ENCODE measurements at regions not wholly inside any gene's neighbourhood (a gene's known extent, or its start where the extent isn't known, plus 50 kb on each side); places are given as distances from the start of the nearest gene placed in this dataset.

GRCh38 chr13:73972545-73972944 is 161.7 kb downstream of the KLF12 start:
- Histone ChIP-seq H3K79me2 (ENCODE audit: insufficient read depth, low read depth, low read length) (peaks cover 81% of the 10 kb centered on the region), H3K4me3 (ENCODE audit: low read depth, low read length, poor library complexity, severe bottlenecking) (peak overlapping the region; percentile 68), H3K4me2 (ENCODE audit: low read length) (peak overlapping the region; percentile 95), H3K27ac (ENCODE audit: low read depth, low read length, poor library complexity, severe bottlenecking) (peak overlapping the region; percentile 99), H2AFZ (ENCODE audit: low read length) (peak overlapping the region; percentile 39; the same call in 1 of the 2 replicates), H3K4me1 (ENCODE audit: insufficient read depth, low read length, poor library complexity, severe bottlenecking) (peaks cover 93% of the 10 kb centered on the region), H3K36me3 (ENCODE audit: insufficient read depth, low read length) (peaks cover 8% of the 10 kb centered on the region), H3K9me2 (ENCODE audit: insufficient read depth, low read length) (no peaks in the 10 kb centered on the region), H4K20me1 (ENCODE audit: insufficient read depth, low read length) (no peaks in the 10 kb centered on the region), H3K9me3 (ENCODE audit: low read length) (no peaks in the 10 kb centered on the region)
- CTCF ChIA-PET (ENCODE audit: unreplicated experiment): interaction anchor here (1.7 kb wide), 1 partner anchor 19 kb away, joined by 7 read pairs; no protein-coding TSS in a partner anchor
- TSS peak; percentile 65 for BruUV-seq (replicated peaks)
- intact Hi-C loops (cut with micrococcal nuclease; ENCODE audit: unreplicated experiment): loop anchor here (1.0 to 5.0 kb wide), 3 partner anchors 54 to 1440 kb away; no protein-coding TSS in a partner anchor
- no peak for TF ChIP-seq CTCF (conservative IDR thresholded peaks at IDR 0.05; ENCODE audit: low read length)
- TF ChIP-seq EZH2phosphoT487 (IDR thresholded peaks at IDR 0.05; ENCODE audit: borderline replicate concordance, low read depth, low read length): no peak
- DNase-seq (ENCODE audit: low spot score): no peak
- POLR2A ChIA-PET: interaction anchor here (0.7 to 11.0 kb wide), 13 partner anchors 13 to 318 kb away, joined by 3 to 306 read pairs (median 5); partner anchors contain the start of gene KLF12

- Histone ChIP-seq H3K4me3 (ENCODE audit: low read depth, low read length, poor library complexity, severe bottlenecking) (peak overlapping the region; percentile 68), H3K79me2 (ENCODE audit: insufficient read depth, low read depth, low read length) (peaks cover 81% of the 10 kb centered on the region), H3K27ac (ENCODE audit: low read depth, low read length, poor library complexity, severe bottlenecking) (peak overlapping the region; percentile 99), H2AFZ (ENCODE audit: low read length) (peak overlapping the region; percentile 39; the same call in 1 of the 2 replicates), H3K4me2 (ENCODE audit: low read length) (peak overlapping the region; percentile 95), H3K4me1 (ENCODE audit: insufficient read depth, low read length, poor library complexity, severe bottlenecking) (peaks cover 93% of the 10 kb centered on the region), H3K36me3 (ENCODE audit: insufficient read depth, low read length) (peaks cover 8% of the 10 kb centered on the region; the same call in 1 of the 2 replicates), H4K20me1 (ENCODE audit: insufficient read depth, low read length) (no peaks in the 10 kb centered on the region), H3K9me3 (ENCODE audit: low read length) (no peaks in the 10 kb centered on the region), H3K9me2 (ENCODE audit: insufficient read depth, low read length) (no peaks in the 10 kb centered on the region)
- peak; percentile 43 for DNase-seq (ENCODE audit: low spot score)
- TF ChIP-seq EZH2phosphoT487 (IDR thresholded peaks at IDR 0.05; ENCODE audit: borderline replicate concordance, low read depth, low read length): no peak
- CTCF ChIA-PET (ENCODE audit: unreplicated experiment): no interaction called here
- POLR2A ChIA-PET: interaction anchor here (0.6 to 11.0 kb wide), 9 partner anchors 19 to 319 kb away, joined by 3 to 306 read pairs (median 4); no protein-coding TSS in a partner anchor
- BruUV-seq (replicated peaks): no TSS peak
- intact Hi-C loops (cut with micrococcal nuclease; ENCODE audit: unreplicated experiment): loop anchor here (5.0 kb wide), 1 partner anchor 1441 kb away; no protein-coding TSS in a partner anchor
Observed at GRCh38 chr13:73971481-73971880, 162.7 kb downstream of the KLF12 start.

GRCh38 chr13:73970421-73971055 is 163.7 kb downstream of the KLF12 start:
- Histone ChIP-seq H3K9me2 (ENCODE audit: insufficient read depth, low read length) (no peaks in the 10 kb centered on the region), H3K27ac (ENCODE audit: low read depth, low read length, poor library complexity, severe bottlenecking) (peak overlapping the region; percentile 99), H4K20me1 (ENCODE audit: insufficient read depth, low read length) (no peaks in the 10 kb centered on the region), H2AFZ (ENCODE audit: low read length) (no peak overlapping the region), H3K4me2 (ENCODE audit: low read length) (peak overlapping the region; percentile 95), H3K4me3 (ENCODE audit: low read depth, low read length, poor library complexity, severe bottlenecking) (no peak overlapping the region), H3K4me1 (ENCODE audit: insufficient read depth, low read length, poor library complexity, severe bottlenecking) (peaks cover 93% of the 10 kb centered on the region), H3K36me3 (ENCODE audit: insufficient read depth, low read length) (peaks cover 8% of the 10 kb centered on the region), H3K79me2 (ENCODE audit: insufficient read depth, low read depth, low read length) (peaks cover 81% of the 10 kb centered on the region), H3K9me3 (ENCODE audit: low read length) (no peaks in the 10 kb centered on the region)
- DNase-seq (ENCODE audit: low spot score): no peak
- BruUV-seq (replicated peaks): no TSS peak
- intact Hi-C loops (cut with micrococcal nuclease; ENCODE audit: unreplicated experiment): loop anchor here (5.0 kb wide), 1 partner anchor 1442 kb away; no protein-coding TSS in a partner anchor
- ChIA-PET POLR2A (interaction anchor here (0.6 to 11.0 kb wide), 12 partner anchors 20 to 1212 kb away, joined by 3 to 306 read pairs (median 4); partner anchors contain the start of gene KLF12), CTCF (ENCODE audit: unreplicated experiment) (interaction anchor here (0.9 kb wide), 1 partner anchor 21 kb away, joined by 3 read pairs; no protein-coding TSS in a partner anchor)
- no peak for TF ChIP-seq CTCF (conservative IDR thresholded peaks at IDR 0.05; ENCODE audit: low read length)
- TF ChIP-seq EZH2phosphoT487 (IDR thresholded peaks at IDR 0.05; ENCODE audit: borderline replicate concordance, low read depth, low read length): no peak
